ENCODE measurements at regions not wholly inside any gene's neighbourhood (a gene's known extent, or its start where the extent isn't known, plus 50 kb on each side); places are given as distances from the start of the nearest gene placed in this dataset.
"Not testable (repeated sequence)": the region's sequence is repeated elsewhere in the genome, so short reads cannot be mapped to it uniquely, and the experiment has no call there.

DNA sequence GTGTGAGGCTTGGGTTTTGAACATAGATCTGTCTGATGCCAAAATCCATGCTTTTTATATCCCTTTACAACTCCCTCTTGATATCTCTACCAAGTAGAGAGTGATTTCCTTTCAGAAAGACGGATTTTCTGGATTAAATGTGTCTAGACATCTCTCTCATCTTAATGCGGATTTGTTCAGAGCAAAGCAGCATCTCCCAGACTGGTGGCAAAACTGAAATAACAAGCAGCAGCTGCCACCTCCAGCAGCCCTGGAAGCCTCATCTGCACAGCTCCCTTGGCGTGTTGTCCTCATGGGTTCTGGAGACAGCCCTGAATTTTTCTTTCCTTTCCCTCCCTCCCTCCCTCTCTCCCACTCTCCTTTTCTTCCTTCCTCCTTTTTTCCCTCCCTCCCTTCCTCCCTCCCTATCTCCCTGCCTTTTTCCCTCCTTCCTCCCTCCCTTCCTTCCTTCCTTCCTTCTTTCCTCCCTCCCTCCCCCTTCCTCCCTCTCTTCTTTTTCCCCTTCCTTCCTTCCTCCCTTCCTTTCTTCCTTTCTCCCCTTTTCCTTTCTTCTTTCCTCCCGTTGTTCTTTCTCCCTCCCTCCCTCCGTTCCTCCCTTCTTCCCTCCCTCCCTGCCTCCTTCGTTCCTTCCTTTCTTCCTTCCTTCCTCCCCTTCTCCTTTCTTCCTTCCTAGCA, 639.9 kb downstream of the TYW1 start:
- H4K20me1 ChIP-seq (ENCODE audit: insufficient read depth, low read length), result no peaks in the 10 kb centered on the region
- H3K4me2 ChIP-seq (ENCODE audit: insufficient read depth, low read length), result no peak overlapping the region
- H3K27ac ChIP-seq (ENCODE audit: low read length), result no peak overlapping the region
- ATAC-seq (ENCODE audit: insufficient read depth, low read depth) (no peak), DNase-seq (no peak)
- H3K9ac ChIP-seq (ENCODE audit: low read depth, low read length), result no peak overlapping the region
- H2AFZ ChIP-seq (ENCODE audit: low read depth, low read length), result no peak overlapping the region
- H3K9me3 ChIP-seq (ENCODE audit: insufficient read depth, low read length, severe bottlenecking), result no peaks in the 10 kb centered on the region
- TF ChIP-seq, protein P1, sequence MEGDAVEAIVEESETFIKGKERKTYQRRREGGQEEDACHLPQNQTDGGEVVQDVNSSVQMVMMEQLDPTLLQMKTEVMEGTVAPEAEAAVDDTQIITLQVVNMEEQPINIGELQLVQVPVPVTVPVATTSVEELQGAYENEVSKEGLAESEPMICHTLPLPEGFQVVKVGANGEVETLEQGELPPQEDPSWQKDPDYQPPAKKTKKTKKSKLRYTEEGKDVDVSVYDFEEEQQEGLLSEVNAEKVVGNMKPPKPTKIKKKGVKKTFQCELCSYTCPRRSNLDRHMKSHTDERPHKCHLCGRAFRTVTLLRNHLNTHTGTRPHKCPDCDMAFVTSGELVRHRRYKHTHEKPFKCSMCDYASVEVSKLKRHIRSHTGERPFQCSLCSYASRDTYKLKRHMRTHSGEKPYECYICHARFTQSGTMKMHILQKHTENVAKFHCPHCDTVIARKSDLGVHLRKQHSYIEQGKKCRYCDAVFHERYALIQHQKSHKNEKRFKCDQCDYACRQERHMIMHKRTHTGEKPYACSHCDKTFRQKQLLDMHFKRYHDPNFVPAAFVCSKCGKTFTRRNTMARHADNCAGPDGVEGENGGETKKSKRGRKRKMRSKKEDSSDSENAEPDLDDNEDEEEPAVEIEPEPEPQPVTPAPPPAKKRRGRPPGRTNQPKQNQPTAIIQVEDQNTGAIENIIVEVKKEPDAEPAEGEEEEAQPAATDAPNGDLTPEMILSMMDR (IDR thresholded peaks at IDR 0.05; ENCODE audit: borderline replicate concordance, extremely low read depth, low read length, poor library complexity, severe bottlenecking), result no peak
- TF ChIP-seq EZH2 (IDR thresholded peaks at IDR 0.05; ENCODE audit: borderline replicate concordance, low read depth, low read length, severe bottlenecking), result no peak
- H3K4me3 ChIP-seq (ENCODE audit: low read depth in 1 of 2, low read length in 2 of 2), result no peak overlapping the region
- no peaks in the 10 kb centered on the region for H3K79me2 ChIP-seq (ENCODE audit: insufficient read depth, low read length)
- H3K27me3 ChIP-seq (ENCODE audit: insufficient read depth, low read length, poor library complexity), result peaks cover 2% of the 10 kb centered on the region
- H3K4me1 ChIP-seq (ENCODE audit: insufficient read depth, low read length), result no peaks in the 10 kb centered on the region
- H3K36me3 ChIP-seq (ENCODE audit: insufficient read depth, low read length), result no peaks in the 10 kb centered on the region

DNA sequence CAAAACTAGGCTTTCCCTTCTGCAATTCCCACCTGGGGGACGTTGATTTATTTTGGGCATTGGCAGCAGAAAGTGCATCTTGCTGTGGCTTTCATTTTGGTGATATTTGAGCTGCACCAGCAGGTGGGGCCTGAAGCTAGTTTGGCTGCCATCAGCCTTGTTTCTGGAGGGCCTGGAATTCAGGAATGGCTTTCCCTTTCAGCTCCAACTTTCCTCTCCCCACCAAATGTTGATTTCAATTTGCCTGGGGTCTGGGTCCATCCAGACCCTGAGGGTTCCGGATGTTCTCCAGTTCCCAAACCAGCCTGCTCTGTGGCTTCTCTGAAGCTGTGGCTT, 640.4 kb downstream of the TYW1 start:
- no peak overlapping the region for H3K4me2 ChIP-seq (ENCODE audit: insufficient read depth, low read length)
- no peaks in the 10 kb centered on the region for H3K36me3 ChIP-seq (ENCODE audit: insufficient read depth, low read length)
- no peak overlapping the region for H3K9ac ChIP-seq (ENCODE audit: low read depth, low read length)
- ATAC-seq (ENCODE audit: insufficient read depth, low read depth) (no peak), DNase-seq (no peak)
- no peak overlapping the region for H3K27ac ChIP-seq (ENCODE audit: low read length)
- H3K27me3 ChIP-seq (ENCODE audit: insufficient read depth, low read length, poor library complexity), result no peaks in the 10 kb centered on the region
- no peak overlapping the region for H3K4me3 ChIP-seq (ENCODE audit: low read depth in 1 of 2, low read length in 2 of 2)
- H3K79me2 ChIP-seq (ENCODE audit: insufficient read depth, low read length), result no peaks in the 10 kb centered on the region
- no peak overlapping the region for H2AFZ ChIP-seq (ENCODE audit: low read depth, low read length)
- H4K20me1 ChIP-seq (ENCODE audit: insufficient read depth, low read length), result no peaks in the 10 kb centered on the region
- no peaks in the 10 kb centered on the region for H3K9me3 ChIP-seq (ENCODE audit: insufficient read depth, low read length, severe bottlenecking)
- no peaks in the 10 kb centered on the region for H3K4me1 ChIP-seq (ENCODE audit: insufficient read depth, low read length)
- TF ChIP-seq, protein P1 (IDR thresholded peaks at IDR 0.05; ENCODE audit: borderline replicate concordance, extremely low read depth, low read length, poor library complexity, severe bottlenecking), result no peak
- TF ChIP-seq EZH2 (IDR thresholded peaks at IDR 0.05; ENCODE audit: borderline replicate concordance, low read depth, low read length, severe bottlenecking), result no peak

DNA sequence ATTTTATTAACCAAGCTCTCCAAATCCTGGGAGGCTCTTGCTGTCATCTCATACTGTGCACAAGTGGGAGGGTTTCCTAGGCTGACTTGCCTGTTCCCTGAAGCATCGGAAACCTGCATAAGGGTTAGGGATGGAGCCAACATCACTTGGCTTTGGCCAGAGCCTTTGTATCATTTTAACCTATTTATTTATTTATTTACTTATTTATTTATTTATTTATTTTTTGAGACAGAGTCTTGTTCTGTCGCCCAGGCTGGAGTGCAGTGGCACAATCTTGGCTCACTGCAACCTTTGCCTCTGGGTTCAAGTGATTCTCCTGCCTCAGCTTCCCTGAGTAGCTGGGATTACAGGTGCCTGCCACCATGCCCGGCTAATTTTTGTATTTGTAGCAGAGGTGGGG, 645.9 kb downstream of the TYW1 start:
- H3K27me3 ChIP-seq (ENCODE audit: insufficient read depth, low read length, poor library complexity); ATAC-seq (ENCODE audit: insufficient read depth, low read depth); H3K4me2 ChIP-seq (ENCODE audit: insufficient read depth, low read length); H3K4me1 ChIP-seq (ENCODE audit: insufficient read depth, low read length); H4K20me1 ChIP-seq (ENCODE audit: insufficient read depth, low read length); H3K9ac ChIP-seq (ENCODE audit: low read depth, low read length); H3K79me2 ChIP-seq (ENCODE audit: insufficient read depth, low read length); DNase-seq; H3K4me3 ChIP-seq (ENCODE audit: low read depth in 1 of 2, low read length in 2 of 2); H3K9me3 ChIP-seq (ENCODE audit: insufficient read depth, low read length, severe bottlenecking); H2AFZ ChIP-seq (ENCODE audit: low read depth, low read length); H3K27ac ChIP-seq (ENCODE audit: low read length); H3K36me3 ChIP-seq (ENCODE audit: insufficient read depth, low read length): not testable (repeated sequence)

DNA sequence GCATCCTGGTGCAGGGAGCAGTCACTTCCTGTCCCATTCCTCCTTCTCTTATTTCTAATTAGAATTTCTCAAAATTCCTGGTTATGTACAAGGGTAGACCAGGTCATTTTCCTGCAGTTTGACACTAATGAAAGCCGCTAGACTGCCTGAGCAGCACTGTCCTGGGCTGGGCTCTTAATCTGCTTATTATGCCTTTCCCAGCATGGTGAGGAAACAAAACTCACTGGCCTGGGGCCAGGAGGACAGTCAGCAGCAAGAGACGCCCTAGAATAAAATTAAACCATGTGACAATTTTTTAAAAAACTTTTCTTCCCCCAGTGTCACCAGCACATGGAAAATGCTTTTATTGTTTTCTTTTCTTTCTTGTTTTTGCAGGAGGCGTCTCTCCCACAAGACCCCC, 647.5 kb downstream of the TYW1 start:
- H4K20me1 ChIP-seq (ENCODE audit: insufficient read depth, low read length), result no peaks in the 10 kb centered on the region
- ATAC-seq (ENCODE audit: insufficient read depth, low read depth), result no peak

More for the DNA sequence above, 647.5 kb downstream of the TYW1 start:
- no peaks in the 10 kb centered on the region for H3K27me3 ChIP-seq (ENCODE audit: insufficient read depth, low read length, poor library complexity)
- no peak overlapping the region for H3K27ac ChIP-seq (ENCODE audit: low read length)
- no peak overlapping the region for H2AFZ ChIP-seq (ENCODE audit: low read depth, low read length)
- no peak overlapping the region for H3K4me2 ChIP-seq (ENCODE audit: insufficient read depth, low read length)
- no peak overlapping the region for H3K9ac ChIP-seq (ENCODE audit: low read depth, low read length)
- H3K9me3 ChIP-seq (ENCODE audit: insufficient read depth, low read length, severe bottlenecking), result no peaks in the 10 kb centered on the region
- no peaks in the 10 kb centered on the region for H3K79me2 ChIP-seq (ENCODE audit: insufficient read depth, low read length)
- H3K36me3 ChIP-seq (ENCODE audit: insufficient read depth, low read length), result no peaks in the 10 kb centered on the region
- TF ChIP-seq, protein P1 (IDR thresholded peaks at IDR 0.05; ENCODE audit: borderline replicate concordance, extremely low read depth, low read length, poor library complexity, severe bottlenecking), result no peak
- no peak for TF ChIP-seq EZH2 (IDR thresholded peaks at IDR 0.05; ENCODE audit: borderline replicate concordance, low read depth, low read length, severe bottlenecking)
- no peak overlapping the region for H3K4me3 ChIP-seq (ENCODE audit: low read depth in 1 of 2, low read length in 2 of 2)
- no peaks in the 10 kb centered on the region for H3K4me1 ChIP-seq (ENCODE audit: insufficient read depth, low read length)
- DNase-seq, result no peak

All from DND-41 (cell line).